Colonic mucosa (tissue), 4 donors: ENCODE measurements at regions not wholly inside any gene's neighbourhood (a gene's known extent, or its start where the extent isn't known, plus 50 kb on each side); places are given as distances from the start of the nearest gene placed in this dataset.

ENCODE experiments used
- DNase-seq: peaks from one replicate; pipeline ENCODE4 v3.0.0-alpha.2; 2020
- H3K27ac ChIP-seq: fragments of 200-600 bp; one replicate; pipeline ENCODE4 v1.8.0; 2021
- H3K27me3 ChIP-seq: fragments of 200-600 bp; one replicate; pipeline ENCODE4 v1.8.0; 2021
- H3K36me3 ChIP-seq: fragments of 200-600 bp; one replicate; pipeline ENCODE4 v1.8.0; 2021
- H3K4me1 ChIP-seq: fragments of 200-600 bp; one replicate; pipeline ENCODE4 v1.8.0; 2021; ENCODE audit warnings: mild to moderate bottlenecking
- H3K4me3 ChIP-seq: fragments of 200-600 bp; one replicate; pipeline ENCODE4 v1.8.0; 2021
- H3K9ac ChIP-seq, 2 donors: one replicate each; pipeline ENCODE4 v1.7.0; 2013; ENCODE audit warnings: control low read depth in 2 of 2, low read depth in 2 of 2, low read length in 2 of 2
- H3K9me3 ChIP-seq: fragments of 200-600 bp; one replicate; pipeline ENCODE4 v1.8.0; 2021
- CTCF ChIP-seq: fragments of 200-600 bp; IDR thresholded peaks from one replicate; pipeline ENCODE4 v1.8.0; 2022; ENCODE audit warnings: antibody characterized with exemption, mild to moderate bottlenecking
- intact Hi-C: fragments of 100-400 bp; cut with DNase I; formaldehyde crosslinking; loops from one replicate; pipeline ENCODE4 v1.14.1; 2022
- donor health status: healthy.
- donor health status: DM: no; HTN: no; CAD: no.
- donor health status: DM: no; HTN: no; CAD: no.

DNA sequence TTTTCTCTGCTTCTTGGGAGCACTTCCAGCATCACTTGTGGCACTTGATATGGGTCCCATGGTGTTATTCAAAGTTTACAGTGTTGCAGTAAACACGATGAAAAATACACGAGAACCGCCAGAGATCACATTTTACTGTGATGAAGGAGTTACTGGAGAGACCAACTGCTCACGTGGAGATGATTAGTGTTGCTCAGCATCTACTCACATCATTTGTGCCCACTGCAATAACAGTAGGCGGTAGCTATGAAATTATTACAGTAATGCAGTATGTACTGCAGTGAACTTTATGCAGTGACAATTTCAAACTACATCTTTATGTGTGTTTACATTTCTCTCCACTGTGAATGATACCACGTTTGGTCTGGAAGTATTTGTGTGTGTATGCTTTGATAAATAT is 93.5 kb downstream of the SLC4A3 start:
- H3K27ac ChIP-seq, result no peak overlapping the region
- no peak for TF ChIP-seq CTCF
- no peaks in the 10 kb centered on the region for H3K36me3 ChIP-seq
- H3K27me3 ChIP-seq, result no peaks in the 10 kb centered on the region
- H3K4me3 ChIP-seq, result no peak overlapping the region
- intact Hi-C loops, result no loop called here
- H3K9ac ChIP-seq, result no peak overlapping the region
- no peaks in the 10 kb centered on the region for H3K4me1 ChIP-seq
- H3K9me3 ChIP-seq, result no peaks in the 10 kb centered on the region
- DNase-seq, result no peak

GRCh38 chr2:219722276-219722879 is 94.9 kb downstream of the SLC4A3 start:
- Histone ChIP-seq H3K36me3 (no peaks in the 10 kb centered on the region), H3K27ac (no peak overlapping the region), H3K9ac (no peak overlapping the region), H3K4me1 (no peaks in the 10 kb centered on the region), H3K9me3 (no peaks in the 10 kb centered on the region), H3K4me3 (no peak overlapping the region), H3K27me3 (no peaks in the 10 kb centered on the region)
- intact Hi-C loops, result no loop called here
- no peak for TF ChIP-seq CTCF
- no peak for DNase-seq

GRCh38 chr2:219723311-219723710 is 95.9 kb downstream of the SLC4A3 start:
- no peak overlapping the region for H3K27ac ChIP-seq
- H3K36me3 ChIP-seq, result no peaks in the 10 kb centered on the region
- no peak overlapping the region for H3K4me3 ChIP-seq
- TF ChIP-seq CTCF, result no peak
- H3K9me3 ChIP-seq, result no peaks in the 10 kb centered on the region
- no peaks in the 10 kb centered on the region for H3K27me3 ChIP-seq
- no peak for DNase-seq
- intact Hi-C loops, result no loop called here
- no peaks in the 10 kb centered on the region for H3K4me1 ChIP-seq
- H3K9ac ChIP-seq, result no peak overlapping the region

DNA sequence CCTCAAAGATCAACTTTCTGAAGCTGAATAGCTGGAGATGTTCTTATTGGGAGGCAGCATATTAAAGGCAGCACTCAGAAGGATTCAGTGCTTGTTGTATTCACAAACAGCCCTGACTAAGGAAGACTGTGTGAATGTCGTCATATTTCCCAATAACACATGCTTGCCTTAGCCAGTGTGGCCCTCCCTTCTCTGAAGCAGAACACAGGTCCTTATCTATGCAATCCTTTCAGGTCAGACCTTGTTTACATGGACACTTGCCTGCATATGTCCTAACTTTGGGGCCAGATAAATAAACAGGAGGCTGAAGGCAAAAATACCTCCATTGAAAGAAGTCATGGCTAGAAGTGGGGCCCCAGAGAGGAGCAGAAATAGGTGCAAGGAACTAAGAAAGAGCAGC is 97.2 kb downstream of the SLC4A3 start:
- H3K36me3 ChIP-seq, result no peaks in the 10 kb centered on the region
- no peaks in the 10 kb centered on the region for H3K9me3 ChIP-seq
- H3K27me3 ChIP-seq, result no peaks in the 10 kb centered on the region
- H3K27ac ChIP-seq, result no peak overlapping the region
- DNase-seq, result no peak
- intact Hi-C loops, result no loop called here
- TF ChIP-seq CTCF, result no peak
- no peak overlapping the region for H3K9ac ChIP-seq
- no peaks in the 10 kb centered on the region for H3K4me1 ChIP-seq
- no peak overlapping the region for H3K4me3 ChIP-seq

GRCh38 chr2:219726916-219727315 is 99.5 kb downstream of the SLC4A3 start:
- Histone ChIP-seq H3K27ac (no peak overlapping the region), H3K9me3 (no peaks in the 10 kb centered on the region), H3K36me3 (no peaks in the 10 kb centered on the region), H3K27me3 (no peaks in the 10 kb centered on the region), H3K4me3 (no peak overlapping the region), H3K4me1 (no peaks in the 10 kb centered on the region), H3K9ac (no peak overlapping the region)
- intact Hi-C loops, result no loop called here
- TF ChIP-seq CTCF, result no peak
- DNase-seq, result no peak
